Activated T-cell treated with anti-CD3 and anti-CD28 coated beads, Interleukin-2, amount 50 U/mL, for 72 hours (primary cell): ENCODE measurements at regions not wholly inside any gene's neighbourhood (a gene's known extent, or its start where the extent isn't known, plus 50 kb on each side); places are given as distances from the start of the nearest gene placed in this dataset.
"Not testable (repeated sequence)": the region's sequence is repeated elsewhere in the genome, so short reads cannot be mapped to it uniquely, and the experiment has no call there.

ENCODE experiments used
- ATAC-seq, 2 donors: fragments of 150-1000 bp; cut with Tn5 transposase; replicated peaks in 1 of 2; 2 replicates each; pipeline ENCODE4 v1.10.0; 2021; ENCODE audit warnings: moderate library complexity in 2 of 2, mild to moderate bottlenecking in 1 of 2
- DNase-seq, 2 donors: peaks; one replicate each; pipeline ENCODE4 v3.0.0; 2021 to 2022; ENCODE audit warnings: mixed read lengths in 1 of 2
- H3K27ac Mint-ChIP-seq: one replicate; pipeline ENCODE4 v1.8.0; 2022; ENCODE audit warnings: mild to moderate bottlenecking, moderate library complexity, mixed read lengths
- H3K27me3 Mint-ChIP-seq: one replicate; pipeline ENCODE4 v1.8.0; 2022; ENCODE audit warnings: low read depth, mixed read lengths
- H3K36me3 Mint-ChIP-seq, 2 donors: one replicate each; pipeline ENCODE4 v1.8.0; 2022; ENCODE audit warnings: mixed read lengths in 2 of 2, mild to moderate bottlenecking in 1 of 2; ENCODE audit not compliant: insufficient read depth in 2 of 2
- H3K4me1 Mint-ChIP-seq: one replicate; pipeline ENCODE4 v1.8.0; 2022; ENCODE audit warnings: low read depth, mixed read lengths
- H3K4me3 Mint-ChIP-seq, 2 donors: one replicate each; pipeline ENCODE4 v1.8.0; 2022; ENCODE audit warnings: mild to moderate bottlenecking in 2 of 2, mixed read lengths in 2 of 2, moderate library complexity in 2 of 2
- H3K9me3 Mint-ChIP-seq, 2 donors: one replicate each; pipeline ENCODE4 v1.8.0; 2022; ENCODE audit warnings: mixed read lengths in 2 of 2

GRCh38 chr4:114148372-114149070, 169.1 kb upstream of the ARSJ start:
- ATAC-seq, H3K4me3 Mint-ChIP-seq, H3K9me3 Mint-ChIP-seq, H3K27ac Mint-ChIP-seq, H3K27me3 Mint-ChIP-seq, H3K36me3 Mint-ChIP-seq, DNase-seq: not testable (repeated sequence)
- H3K4me1 Mint-ChIP-seq: peaks cover 13% of the 10 kb centered on the region

- DNase-seq (no peak), ATAC-seq (no peak)
- Mint-ChIP-seq H3K36me3 (no peaks in the 10 kb centered on the region), H3K4me3 (no peak overlapping the region), H3K27ac (no peak overlapping the region), H3K4me1 (no peaks in the 10 kb centered on the region), H3K27me3 (no peaks in the 10 kb centered on the region), H3K9me3 (no peaks in the 10 kb centered on the region)
Measured at GRCh38 chr4:114156371-114156770, 176.9 kb upstream of the ARSJ start.

GRCh38 chr4:114161809-114162208, 182.4 kb upstream of the ARSJ start:
- Mint-ChIP-seq H3K9me3 (no peaks in the 10 kb centered on the region), H3K4me1 (no peaks in the 10 kb centered on the region), H3K36me3 (no peaks in the 10 kb centered on the region), H3K27me3 (no peaks in the 10 kb centered on the region), H3K4me3 (no peak overlapping the region), H3K27ac (no peak overlapping the region)
- ATAC-seq (no peak), DNase-seq (no peak)

- Mint-ChIP-seq H3K4me1 (no peaks in the 10 kb centered on the region), H3K27ac (no peak overlapping the region), H3K36me3 (no peaks in the 10 kb centered on the region)
Measured at GRCh38 chr4:114163051-114163450, 183.6 kb upstream of the ARSJ start.

GRCh38 chr4:114173968-114174367, 194.5 kb upstream of the ARSJ start:
- ATAC-seq: no peak
- Mint-ChIP-seq H3K4me1 (no peaks in the 10 kb centered on the region), H3K9me3 (no peaks in the 10 kb centered on the region), H3K27ac (no peak overlapping the region), H3K36me3 (no peaks in the 10 kb centered on the region), H3K4me3 (no peak overlapping the region), H3K27me3 (no peaks in the 10 kb centered on the region)
- no peak for DNase-seq

More at GRCh38 chr4:114163051-114163450, 183.6 kb upstream of the ARSJ start:
- H3K9me3 Mint-ChIP-seq: no peaks in the 10 kb centered on the region
- DNase-seq (no peak), ATAC-seq (no peak)
- H3K4me3 Mint-ChIP-seq: no peak overlapping the region
- H3K27me3 Mint-ChIP-seq: no peaks in the 10 kb centered on the region

GRCh38 chr4:114177628-114178027, 198.2 kb upstream of the ARSJ start:
- H3K9me3 Mint-ChIP-seq: peaks cover 2 to 3% of the 10 kb centered on the region in 2 donors
- no peak overlapping the region for H3K4me3 Mint-ChIP-seq
- no peak for ATAC-seq

GRCh38 chr4:114178392-114178791, 198.9 kb upstream of the ARSJ start:
- DNase-seq (no peak), ATAC-seq (no peak)
- Mint-ChIP-seq H3K36me3 (no peaks in the 10 kb centered on the region), H3K4me1 (no peaks in the 10 kb centered on the region), H3K27me3 (no peaks in the 10 kb centered on the region), H3K9me3 (peaks cover 2 to 5% of the 10 kb centered on the region in 2 donors), H3K27ac (no peak overlapping the region), H3K4me3 (no peak overlapping the region)

More at GRCh38 chr4:114177628-114178027, 198.2 kb upstream of the ARSJ start:
- Mint-ChIP-seq H3K27ac (no peak overlapping the region), H3K4me1 (no peaks in the 10 kb centered on the region), H3K27me3 (no peaks in the 10 kb centered on the region), H3K36me3 (no peaks in the 10 kb centered on the region)
- no peak for DNase-seq

GRCh38 chr4:114180481-114180880, 201.0 kb upstream of the ARSJ start:
- Mint-ChIP-seq H3K27me3 (no peaks in the 10 kb centered on the region), H3K27ac (no peak overlapping the region), H3K4me1 (no peaks in the 10 kb centered on the region), H3K9me3 (peaks cover 2 to 5% of the 10 kb centered on the region in 2 donors), H3K36me3 (no peaks in the 10 kb centered on the region), H3K4me3 (no peak overlapping the region)
- DNase-seq: peak; percentile 8 to 25
- ATAC-seq: peak in 1 of 2 donors; percentile 25

- ATAC-seq (no peak), DNase-seq (no peak)
- no peaks in the 10 kb centered on the region for H3K27me3 Mint-ChIP-seq
- no peaks in the 10 kb centered on the region for H3K36me3 Mint-ChIP-seq
- H3K4me3 Mint-ChIP-seq: no peak overlapping the region
- H3K9me3 Mint-ChIP-seq: peaks cover 2 to 5% of the 10 kb centered on the region in 2 donors
- H3K4me1 Mint-ChIP-seq: no peaks in the 10 kb centered on the region
- H3K27ac Mint-ChIP-seq: no peak overlapping the region
Measured at GRCh38 chr4:114184901-114185300, 205.5 kb upstream of the ARSJ start.

- no peak overlapping the region for H3K27ac Mint-ChIP-seq
- DNase-seq: no peak
- H3K4me1 Mint-ChIP-seq: no peaks in the 10 kb centered on the region
- no peaks in the 10 kb centered on the region for H3K36me3 Mint-ChIP-seq
- ATAC-seq: no peak
- no peaks in the 10 kb centered on the region for H3K27me3 Mint-ChIP-seq
- no peak overlapping the region for H3K4me3 Mint-ChIP-seq
- peaks cover 0 to 3% of the 10 kb centered on the region in 2 donors for H3K9me3 Mint-ChIP-seq
Measured at GRCh38 chr4:114187592-114187991, 208.1 kb upstream of the ARSJ start.

- Mint-ChIP-seq H3K4me1 (no peaks in the 10 kb centered on the region), H3K36me3 (no peaks in the 10 kb centered on the region), H3K4me3 (no peak overlapping the region), H3K27me3 (peaks cover 4% of the 10 kb centered on the region), H3K27ac (no peak overlapping the region), H3K9me3 (no peaks in the 10 kb centered on the region)
- no peak for DNase-seq
- no peak for ATAC-seq
Measured at GRCh38 chr4:114191496-114191895, 212.0 kb upstream of the ARSJ start.

GRCh38 chr4:114192854-114193253, 213.4 kb upstream of the ARSJ start:
- peaks cover 4% of the 10 kb centered on the region for H3K27me3 Mint-ChIP-seq
- H3K36me3 Mint-ChIP-seq: no peaks in the 10 kb centered on the region
- ATAC-seq (no peak), DNase-seq (no peak)
- no peak overlapping the region for H3K27ac Mint-ChIP-seq
- no peaks in the 10 kb centered on the region for H3K9me3 Mint-ChIP-seq
- H3K4me3 Mint-ChIP-seq: no peak overlapping the region
- no peaks in the 10 kb centered on the region for H3K4me1 Mint-ChIP-seq

GRCh38 chr4:114193624-114194399, 214.4 kb upstream of the ARSJ start:
- H3K9me3 Mint-ChIP-seq: no peaks in the 10 kb centered on the region
- peaks cover 4% of the 10 kb centered on the region for H3K27me3 Mint-ChIP-seq
- H3K4me3 Mint-ChIP-seq: no peak overlapping the region
- H3K36me3 Mint-ChIP-seq: no peaks in the 10 kb centered on the region
- ATAC-seq (no peak), DNase-seq (no peak)
- H3K27ac Mint-ChIP-seq: no peak overlapping the region
- no peaks in the 10 kb centered on the region for H3K4me1 Mint-ChIP-seq
